Posterior vena cava (tissue), 2 donors: ENCODE measurements at regions not wholly inside any gene's neighbourhood (a gene's known extent, or its start where the extent isn't known, plus 50 kb on each side); places are given as distances from the start of the nearest gene placed in this dataset.

ENCODE experiments used
- DNase-seq: peaks from one replicate; pipeline ENCODE4 v3.0.0-alpha.2; 2020; ENCODE audit warnings: low spot score
- intact Hi-C, 2 donors: fragments of 100-400 bp; cut with DNase I; formaldehyde crosslinking; loops; one replicate each; pipeline versions ENCODE4 v1.14.1 to v1.14.2; 2022 to 2023
- donor health status: DM: yes; HTN: yes; CAD: no.
- donor health status: DM: yes; HTN: yes; CAD: no.

DNA sequence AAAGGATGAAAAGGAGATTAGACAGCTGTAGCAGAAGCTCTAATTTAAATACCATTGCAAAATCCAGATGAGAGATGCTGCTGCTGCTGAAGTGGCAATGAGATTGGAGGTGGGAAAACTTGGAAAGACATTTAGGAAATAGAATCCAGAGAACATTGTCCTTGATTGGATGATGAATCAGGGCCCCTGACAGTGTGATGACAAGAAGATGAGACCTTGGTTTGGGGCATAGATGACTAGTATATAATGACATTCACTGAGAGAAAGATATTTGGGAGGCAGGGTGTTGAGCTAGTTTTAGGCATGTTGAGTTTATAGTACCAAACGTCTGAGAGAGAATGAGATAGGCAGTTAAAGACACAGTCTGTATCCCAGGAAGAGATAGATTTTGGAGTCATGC lies 311.5 kb upstream of the MPDZ start:
- intact Hi-C loops = no loop called here
- DNase-seq = no peak

DNA sequence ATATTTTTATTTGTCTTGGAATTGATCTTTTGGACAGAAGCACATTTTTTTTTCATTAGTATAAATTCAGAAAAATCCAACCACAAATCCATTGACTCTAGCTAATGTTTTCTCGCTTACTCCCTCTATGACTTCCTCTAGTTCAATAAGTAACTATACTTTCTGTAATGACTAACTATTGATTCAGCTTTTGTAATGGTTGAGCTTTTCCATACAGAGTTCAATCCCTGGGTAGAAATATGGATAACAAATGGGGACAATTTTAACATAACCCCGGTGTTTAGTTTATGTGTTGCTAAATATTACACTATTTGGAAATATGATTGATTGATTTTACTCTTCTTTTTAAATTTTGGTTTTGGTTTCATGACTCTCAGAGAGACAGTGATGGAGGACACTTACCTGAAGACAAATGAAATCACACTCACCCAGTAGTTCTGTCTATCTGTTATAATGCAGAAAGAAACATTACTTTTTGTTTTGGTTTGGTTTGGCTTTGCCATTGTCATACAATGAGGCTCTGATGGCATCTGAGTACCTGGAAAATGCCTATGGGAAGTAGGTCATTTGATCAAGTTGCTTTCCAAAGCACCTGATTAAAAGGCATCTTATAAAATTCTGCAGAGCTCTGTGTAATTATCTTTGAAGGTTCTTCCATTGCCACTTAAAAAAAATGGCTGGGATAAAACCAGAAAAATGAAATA lies 309.7 kb upstream of the MPDZ start:
- intact Hi-C loops = no loop called here
- DNase-seq = no peak

- no peak for DNase-seq
- intact Hi-C loops = no loop called here
Observed at GRCh38 chr9:13588151-13589033, 308.9 kb upstream of the MPDZ start.

- intact Hi-C loops = no loop called here
- no peak for DNase-seq
Observed at GRCh38 chr9:13587571-13587970, 308.1 kb upstream of the MPDZ start.

GRCh38 chr9:13586587-13587374 lies 307.3 kb upstream of the MPDZ start:
- intact Hi-C loops = no loop called here
- no peak for DNase-seq

DNA sequence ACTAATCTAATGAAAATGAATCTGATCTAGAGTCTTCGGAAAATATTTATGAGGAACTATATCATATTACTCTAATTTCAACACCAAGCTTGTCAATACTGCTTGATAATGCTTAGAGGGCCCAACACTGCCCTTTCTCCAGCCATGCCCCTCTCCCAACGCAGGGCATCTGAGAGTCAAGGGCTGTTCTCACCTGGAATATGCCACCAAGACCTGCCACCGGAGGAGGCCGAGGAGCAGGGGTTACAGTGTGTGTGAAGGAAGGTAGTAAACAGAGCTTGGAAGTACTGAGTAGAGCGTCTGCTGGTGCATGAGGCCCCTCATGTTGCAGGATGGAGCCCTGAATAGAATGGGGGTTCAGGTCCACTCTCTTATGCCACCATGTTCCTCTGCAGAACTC lies 301.3 kb upstream of the MPDZ start:
- intact Hi-C loops = no loop called here
- DNase-seq = no peak

DNA sequence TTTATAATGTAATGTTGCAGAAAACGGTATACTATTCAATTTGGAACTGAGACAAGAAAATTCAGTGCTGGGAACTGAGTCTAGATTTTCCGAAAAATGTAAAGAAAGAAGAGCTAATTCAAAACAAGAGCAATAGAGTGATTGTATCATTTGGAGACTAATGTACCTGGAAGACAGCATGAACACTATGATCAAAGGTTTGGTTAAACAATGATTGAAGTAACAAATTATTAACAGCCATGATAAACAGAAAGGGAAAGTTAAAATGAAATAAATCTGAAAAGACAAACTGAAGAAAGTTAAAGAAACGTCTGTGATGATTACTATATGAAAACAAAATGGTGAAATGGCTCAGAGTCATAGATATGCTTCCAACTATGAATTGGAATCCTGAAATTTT lies 300.6 kb upstream of the MPDZ start:
- no peak for DNase-seq
- intact Hi-C loops = no loop called here

DNA sequence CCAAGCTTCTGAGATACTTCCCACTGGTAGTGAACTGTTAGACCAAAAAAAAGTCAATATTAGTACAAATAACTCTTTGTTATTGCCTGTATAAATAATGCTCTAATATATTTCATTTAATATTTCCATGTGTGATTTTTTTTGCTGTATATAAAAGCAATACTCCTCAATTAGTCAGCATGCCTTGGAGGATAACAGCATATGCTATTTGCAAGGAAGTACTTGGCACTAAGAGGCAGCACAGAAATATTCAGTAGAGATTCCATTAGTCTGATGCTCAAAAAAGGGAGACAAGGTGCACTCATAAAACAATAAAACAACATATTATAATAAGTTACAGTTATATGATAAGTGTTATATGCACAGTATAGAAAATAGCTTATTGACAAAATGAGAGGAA lies 296.6 kb upstream of the MPDZ start:
- no peak for DNase-seq
- intact Hi-C loops = no loop called here

GRCh38 chr9:13575558-13575957 lies 296.1 kb upstream of the MPDZ start:
- intact Hi-C loops = no loop called here
- no peak for DNase-seq

- intact Hi-C loops = loop anchor here in 1 of 2 donors (5.0 kb wide), 1 partner anchor 88 kb away; no protein-coding TSS in a partner anchor
- no peak for DNase-seq
Observed at GRCh38 chr9:13570068-13570974, 290.8 kb upstream of the MPDZ start.

DNA sequence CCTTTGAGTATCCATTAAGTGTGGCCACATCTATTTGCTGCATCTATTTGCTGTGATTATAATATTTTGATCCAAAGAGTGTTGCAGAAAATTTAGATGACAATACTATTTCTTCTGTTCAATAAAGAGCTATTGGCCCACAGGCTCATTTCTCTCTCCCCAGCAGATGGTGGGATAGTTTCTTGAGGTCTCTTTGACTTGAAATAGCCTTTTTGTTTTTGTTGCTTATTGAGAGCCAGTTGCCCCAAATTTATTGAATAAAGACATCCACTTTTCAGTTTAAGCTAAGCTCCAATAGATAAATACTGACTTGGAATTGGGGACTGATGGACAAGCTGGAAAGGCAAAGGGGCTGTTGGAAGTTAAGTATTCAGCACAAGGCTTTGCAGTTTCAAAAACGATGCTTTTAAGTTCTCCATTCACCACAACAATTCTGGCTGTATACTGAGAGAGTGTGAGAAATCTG lies 290.1 kb upstream of the MPDZ start:
- DNase-seq = no peak
- intact Hi-C loops = loop anchor here in 1 of 2 donors (5.0 kb wide), 1 partner anchor 87 kb away; no protein-coding TSS in a partner anchor

DNA sequence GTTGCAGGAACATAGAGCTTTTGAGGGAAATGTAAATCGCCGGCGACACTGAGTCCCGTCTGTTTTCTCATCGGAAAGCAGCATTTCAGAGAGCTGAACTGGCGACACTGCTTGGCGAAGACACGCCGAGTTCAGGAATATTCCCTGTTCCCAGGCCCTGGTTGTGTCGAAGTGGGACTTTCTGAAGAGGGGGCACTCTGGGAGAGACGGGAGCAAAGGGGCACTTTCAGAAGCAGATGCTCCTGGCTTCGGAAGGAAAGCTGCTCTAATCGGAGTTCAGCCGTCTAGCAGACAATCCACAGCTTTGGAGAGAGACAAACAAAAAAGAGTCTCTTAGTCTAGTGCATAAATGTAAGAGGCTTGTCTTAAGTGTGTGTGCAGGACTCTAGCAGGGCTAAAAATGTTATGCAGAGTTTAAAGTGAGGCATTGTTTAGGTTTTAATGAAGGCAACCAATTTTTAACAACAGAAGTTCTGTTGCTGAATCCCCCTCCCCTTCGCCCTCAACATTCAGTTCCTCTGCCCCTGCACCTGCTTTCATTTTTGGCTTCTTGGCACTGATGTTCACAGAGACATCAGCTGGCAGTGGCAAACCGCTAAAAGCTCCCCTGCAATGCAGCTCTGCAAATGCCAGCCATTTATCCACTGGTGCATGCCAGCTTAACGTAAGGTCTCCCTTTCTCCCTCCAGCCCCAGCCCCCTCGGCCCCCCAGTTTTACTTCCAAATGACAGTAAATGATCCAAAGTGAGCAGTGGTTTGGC lies 289.5 kb upstream of the MPDZ start:
- DNase-seq = no peak
- intact Hi-C loops = no loop called here

DNA sequence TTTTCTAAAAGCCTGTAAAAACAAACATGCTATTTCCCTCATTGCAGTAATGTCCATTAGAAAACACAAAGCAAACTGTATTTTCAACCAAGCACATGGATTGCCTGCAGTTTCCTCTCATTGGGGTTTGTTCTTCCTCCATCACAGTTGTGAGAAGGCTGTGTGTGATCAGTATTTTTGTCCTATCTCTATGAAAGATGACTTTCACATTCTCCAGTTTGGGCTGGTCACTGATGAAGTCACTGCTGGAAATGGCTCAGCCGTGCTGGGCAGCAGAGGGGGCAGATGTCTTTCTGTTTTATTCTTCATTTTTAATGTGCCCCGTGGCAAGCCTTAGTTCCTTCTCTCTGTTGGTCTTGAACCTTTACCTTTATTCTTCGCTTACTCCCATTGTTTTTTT lies 288.9 kb upstream of the MPDZ start:
- no peak for DNase-seq

DNA sequence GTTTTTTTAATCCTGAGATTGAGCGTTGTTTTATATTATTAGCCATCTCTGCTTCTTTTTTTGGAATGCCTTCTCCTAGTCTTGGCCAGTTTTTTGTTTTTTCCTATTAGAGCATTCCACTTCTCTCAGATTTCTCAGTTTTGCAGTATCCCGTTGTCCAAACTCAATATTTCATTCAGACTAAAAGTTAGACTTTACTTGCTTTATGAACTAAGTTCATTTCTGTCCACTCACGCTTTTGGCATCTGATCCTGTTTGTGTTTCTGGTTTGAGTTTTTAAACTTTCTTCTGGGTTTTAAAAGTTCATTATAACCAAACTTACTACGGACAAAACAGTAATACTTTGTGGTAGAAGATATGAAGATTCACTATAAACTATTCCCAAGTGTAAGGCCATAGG lies 288.3 kb upstream of the MPDZ start:
- DNase-seq = no peak

More for the DNA sequence above, 288.9 kb upstream of the MPDZ start:
- intact Hi-C loops = no loop called here

DNA sequence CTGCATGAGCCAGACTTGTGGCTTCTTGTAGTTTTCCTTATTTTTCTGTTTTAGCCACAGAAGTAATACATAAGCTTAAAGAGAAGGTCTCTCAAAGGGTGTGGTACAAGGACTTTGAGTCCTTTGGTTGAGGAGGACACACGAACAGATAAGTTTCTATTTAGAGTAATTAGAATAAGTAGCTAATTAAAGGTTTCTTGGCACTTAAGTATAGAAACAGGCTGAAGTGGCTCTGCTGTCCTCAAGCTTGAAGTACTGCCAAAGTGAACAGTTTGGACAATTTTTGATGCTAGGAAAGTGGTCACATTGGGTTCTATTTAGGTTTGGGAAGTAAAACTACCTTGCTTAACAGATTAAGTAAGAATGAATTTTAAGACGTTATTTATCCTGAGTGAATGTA lies 278.3 kb upstream of the MPDZ start:
- intact Hi-C loops = no loop called here

More for the DNA sequence above, 288.3 kb upstream of the MPDZ start:
- intact Hi-C loops = no loop called here

DNA sequence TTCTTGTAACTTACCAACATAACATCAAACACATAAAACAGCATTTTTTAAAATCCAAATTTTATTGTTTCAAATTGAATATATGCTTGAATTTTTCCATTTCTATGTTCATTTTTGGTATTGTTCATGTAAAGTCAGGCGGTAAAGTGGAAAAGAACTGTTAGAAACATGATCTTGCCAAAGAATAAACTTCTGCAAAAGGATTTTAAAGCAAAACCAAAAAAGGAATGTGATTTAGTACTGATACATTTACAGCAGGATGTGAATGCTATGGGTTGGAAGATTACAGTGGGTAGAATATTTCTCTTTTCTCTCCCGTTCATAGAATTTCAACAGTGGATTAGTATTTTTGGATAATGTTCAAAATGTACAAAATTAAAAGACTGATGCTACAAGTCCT lies 277.2 kb upstream of the MPDZ start:
- intact Hi-C loops = no loop called here
- no peak for DNase-seq

More for the DNA sequence above, 278.3 kb upstream of the MPDZ start:
- DNase-seq = no peak

DNA sequence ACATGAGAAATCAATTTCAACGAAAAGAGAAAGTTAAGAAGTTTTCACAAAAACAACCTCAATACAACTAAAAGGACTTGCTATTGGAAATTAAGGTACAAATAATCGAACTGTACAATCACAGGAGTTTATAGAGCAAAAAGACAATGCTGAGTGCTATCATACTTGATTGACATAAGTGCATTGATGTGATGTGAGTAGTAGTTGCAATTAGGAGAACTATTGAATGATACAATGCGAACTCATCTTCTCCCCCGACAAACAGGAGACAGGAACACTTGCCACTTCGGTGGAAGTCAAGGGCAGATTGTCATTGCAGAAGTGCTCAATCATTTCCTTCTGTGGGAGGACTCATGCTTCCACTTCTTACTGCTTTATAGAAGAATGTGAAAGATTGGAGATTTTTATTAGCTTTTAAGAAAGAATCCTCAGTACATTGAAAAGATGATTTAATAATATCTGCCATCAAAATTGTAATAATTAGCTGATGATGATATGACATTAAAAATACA lies 276.6 kb upstream of the MPDZ start:
- intact Hi-C loops = no loop called here
- no peak for DNase-seq

DNA sequence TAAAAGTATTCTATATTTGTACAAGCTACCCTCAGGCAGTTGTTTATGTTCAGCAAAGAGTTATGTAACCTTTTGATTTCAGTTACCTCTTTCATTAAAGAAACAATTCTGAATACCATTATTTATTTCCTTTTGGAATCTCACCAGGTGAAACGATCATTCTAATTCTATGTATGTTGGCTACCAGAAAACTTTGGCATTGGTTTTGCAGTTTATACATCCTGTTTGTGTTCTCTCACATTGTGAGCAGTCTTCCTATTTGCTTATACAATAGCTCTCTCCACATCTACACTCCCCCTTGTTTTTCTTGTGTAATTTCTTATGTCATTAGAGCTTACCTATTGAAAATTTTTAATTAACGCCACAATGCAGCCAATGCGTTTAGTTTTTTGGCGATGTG lies 276.0 kb upstream of the MPDZ start:
- intact Hi-C loops = no loop called here
- DNase-seq = no peak
